Osteocyte (in vitro differentiated cells): ENCODE measurements at regions not wholly inside any gene's neighbourhood (a gene's known extent, or its start where the extent isn't known, plus 50 kb on each side); places are given as distances from the start of the nearest gene placed in this dataset.

Experiments used
- DNase-seq: peaks from one replicate; pipeline ENCODE4 v3.0.0; 2021; ENCODE audit warnings: mixed read lengths; ENCODE audit not compliant: unreplicated experiment; ENCODE audit errors: extremely low spot score
- H3K27ac Mint-ChIP-seq: one replicate; pipeline ENCODE4 v1.8.0; 2021; ENCODE audit warnings: mild to moderate bottlenecking, mixed read lengths; ENCODE audit not compliant: unreplicated experiment
- H3K27me3 Mint-ChIP-seq: one replicate; pipeline ENCODE4 v1.8.0; 2021; ENCODE audit warnings: mixed read lengths; ENCODE audit not compliant: unreplicated experiment
- H3K36me3 Mint-ChIP-seq: one replicate; pipeline ENCODE4 v1.8.0; 2021; ENCODE audit warnings: mixed read lengths; ENCODE audit not compliant: unreplicated experiment
- H3K4me1 Mint-ChIP-seq: one replicate; pipeline ENCODE4 v1.8.0; 2021; ENCODE audit warnings: mixed read lengths; ENCODE audit not compliant: unreplicated experiment
- H3K4me3 Mint-ChIP-seq: one replicate; pipeline ENCODE4 v1.8.0; 2021; ENCODE audit warnings: mild to moderate bottlenecking, moderate library complexity, mixed read lengths; ENCODE audit not compliant: unreplicated experiment
- H3K9me3 Mint-ChIP-seq: one replicate; pipeline ENCODE4 v1.8.0; 2021; ENCODE audit warnings: mixed read lengths; ENCODE audit not compliant: unreplicated experiment
- CTCF ChIP-seq: fragments of 200-600 bp; sonication (generic); IDR thresholded peaks from 2 replicates; pipeline ENCODE4 v1.5.0; 2021; ENCODE audit warnings: antibody characterized with exemption, mild to moderate bottlenecking, moderate library complexity

- TF ChIP-seq CTCF, result no peak
- H3K27me3 Mint-ChIP-seq, result no peaks in the 10 kb centered on the region
- peaks cover 5% of the 10 kb centered on the region for H3K9me3 Mint-ChIP-seq
- no peak for DNase-seq
- no peak overlapping the region for H3K27ac Mint-ChIP-seq
- no peak overlapping the region for H3K4me3 Mint-ChIP-seq
- no peaks in the 10 kb centered on the region for H3K36me3 Mint-ChIP-seq
- no peaks in the 10 kb centered on the region for H3K4me1 Mint-ChIP-seq
Measured at GRCh38 chr16:9408297-9408878, 316.9 kb downstream of the HAPSTR1 start.

GRCh38 chr16:9409560-9410493 is 318.4 kb downstream of the HAPSTR1 start:
- no peaks in the 10 kb centered on the region for H3K27me3 Mint-ChIP-seq

DNA sequence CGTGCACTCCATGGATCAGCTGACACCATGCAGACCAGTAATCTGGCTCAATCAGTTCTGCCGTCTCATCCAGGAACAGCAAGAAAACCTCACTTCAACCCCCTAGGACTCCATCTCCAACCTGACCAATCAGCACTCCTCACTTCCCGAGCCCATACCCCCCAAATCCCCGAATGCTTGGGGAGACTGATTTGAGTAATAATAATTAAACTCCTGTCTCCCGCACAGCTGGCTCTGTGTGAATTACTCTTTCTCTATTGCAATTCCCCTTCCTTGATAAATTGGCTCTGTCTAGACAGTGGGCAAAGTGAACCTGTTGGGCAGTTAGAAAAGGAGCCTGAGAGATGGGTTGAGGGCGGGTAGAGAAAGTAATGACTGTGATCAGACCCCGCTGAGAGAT is 320.0 kb downstream of the HAPSTR1 start:
- no peak for DNase-seq
- no peak overlapping the region for H3K4me3 Mint-ChIP-seq
- TF ChIP-seq CTCF, result no peak
- no peak overlapping the region for H3K27ac Mint-ChIP-seq
- H3K36me3 Mint-ChIP-seq, result no peaks in the 10 kb centered on the region
- no peaks in the 10 kb centered on the region for H3K4me1 Mint-ChIP-seq
- peaks cover 5% of the 10 kb centered on the region for H3K9me3 Mint-ChIP-seq
- H3K27me3 Mint-ChIP-seq, result no peaks in the 10 kb centered on the region

More at GRCh38 chr16:9409560-9410493, 318.4 kb downstream of the HAPSTR1 start:
- Mint-ChIP-seq H3K36me3 (no peaks in the 10 kb centered on the region), H3K4me3 (no peak overlapping the region), H3K9me3 (peaks cover 5% of the 10 kb centered on the region), H3K27ac (no peak overlapping the region), H3K4me1 (no peaks in the 10 kb centered on the region)
- DNase-seq, result no peak
- TF ChIP-seq CTCF, result no peak

DNA sequence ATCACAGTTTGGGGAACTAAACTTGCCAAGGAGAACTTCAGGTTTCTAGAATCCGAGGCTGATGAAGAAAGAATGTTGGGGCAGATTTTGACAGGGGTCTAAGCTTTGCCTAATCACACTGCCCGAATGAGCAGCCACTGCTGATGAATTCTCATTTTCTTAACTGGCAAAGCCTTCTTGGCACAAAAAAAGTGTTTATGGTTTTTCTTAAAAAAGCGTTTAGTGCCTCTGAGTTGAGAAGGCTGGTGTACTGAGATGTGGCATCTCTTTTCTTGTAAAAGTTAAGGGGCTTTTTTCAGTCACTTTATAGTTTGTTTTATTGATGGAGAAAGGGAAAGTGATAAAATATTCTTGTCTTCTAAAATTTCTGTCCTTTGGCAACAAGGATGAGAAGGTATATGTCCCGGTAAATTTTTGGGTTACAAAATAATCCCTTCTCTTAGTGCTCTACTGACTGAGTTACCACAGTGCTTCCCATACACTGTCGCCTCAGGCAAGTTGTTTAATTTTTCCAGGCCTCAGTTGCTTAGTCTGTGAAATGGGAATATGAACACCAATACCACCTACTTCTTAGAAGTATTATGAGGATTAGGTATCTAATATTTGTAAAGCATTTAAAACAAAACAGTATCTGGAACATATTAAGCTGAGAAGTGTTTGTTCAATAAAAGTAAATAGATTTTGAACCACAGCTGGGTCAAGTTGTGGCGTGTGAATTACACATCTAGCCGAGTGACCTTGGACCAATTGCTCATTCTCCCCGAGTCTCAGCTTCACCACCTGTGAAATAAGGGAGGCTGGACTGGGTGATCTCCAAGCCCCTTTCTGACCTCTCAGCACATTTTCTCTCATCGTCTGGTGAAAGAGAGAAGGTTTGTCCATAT is 320.8 kb downstream of the HAPSTR1 start:
- TF ChIP-seq CTCF, result no peak
- DNase-seq, result no peak
- Mint-ChIP-seq H3K36me3 (no peaks in the 10 kb centered on the region), H3K4me1 (no peaks in the 10 kb centered on the region), H3K4me3 (no peak overlapping the region), H3K27me3 (no peaks in the 10 kb centered on the region), H3K9me3 (peaks cover 10% of the 10 kb centered on the region), H3K27ac (no peak overlapping the region)

DNA sequence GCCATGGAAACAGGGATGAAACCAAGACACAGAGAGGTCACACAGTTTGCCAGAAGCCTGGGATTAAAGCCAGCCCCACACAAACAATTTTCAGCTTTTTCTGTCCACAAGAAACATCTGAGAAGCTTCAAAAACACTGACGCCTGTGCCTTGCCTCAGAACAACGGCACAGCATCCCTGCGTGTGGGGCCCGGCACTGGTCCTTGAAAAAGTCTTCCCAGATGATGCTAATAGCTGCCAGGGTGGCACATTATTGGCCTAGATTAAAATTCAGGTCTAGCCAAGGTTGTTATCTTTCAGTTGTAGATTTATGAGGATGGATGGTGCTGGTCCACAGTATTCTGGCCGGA is 321.4 kb downstream of the HAPSTR1 start:
- peaks cover 10% of the 10 kb centered on the region for H3K9me3 Mint-ChIP-seq
- no peak overlapping the region for H3K4me3 Mint-ChIP-seq
- H3K36me3 Mint-ChIP-seq, result no peaks in the 10 kb centered on the region
- H3K4me1 Mint-ChIP-seq, result no peaks in the 10 kb centered on the region
- H3K27me3 Mint-ChIP-seq, result no peaks in the 10 kb centered on the region
- DNase-seq, result no peak
- no peak overlapping the region for H3K27ac Mint-ChIP-seq
- no peak for TF ChIP-seq CTCF
